HG03439 (cell line): ENCODE measurements at regions not wholly inside any gene's neighbourhood (a gene's known extent, or its start where the extent isn't known, plus 50 kb on each side); places are given as distances from the start of the nearest gene placed in this dataset.
"Not testable (repeated sequence)": the region's sequence is repeated elsewhere in the genome, so short reads cannot be mapped to it uniquely, and the experiment has no call there.

Experiments
- ATAC-seq: cut with Tn5 transposase; IDR thresholded peaks from one replicate; pipeline ENCODE4 v1.9.1; 2021; ENCODE audit warnings: mild to moderate bottlenecking, moderate library complexity; ENCODE audit not compliant: unreplicated experiment

DNA sequence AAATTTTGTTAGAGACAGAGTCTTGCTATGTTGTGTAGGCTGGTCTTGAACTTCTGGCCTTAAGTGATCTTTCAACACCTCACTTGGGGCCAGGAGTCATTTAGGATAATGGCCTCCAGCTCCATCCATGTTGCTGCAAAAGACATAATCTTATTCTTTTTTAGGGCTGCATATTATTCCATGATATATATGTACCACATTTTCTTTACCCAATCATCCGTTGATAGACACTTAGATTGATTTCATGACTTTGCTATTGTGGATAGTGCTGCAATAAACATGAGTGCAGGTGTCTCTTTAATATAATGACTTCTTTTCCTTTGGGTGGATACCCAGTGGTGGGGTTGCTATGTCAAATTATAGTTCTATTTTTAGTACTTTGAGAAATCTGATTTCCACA, 140.9 kb upstream of the LCORL start:
- ATAC-seq = no peak

DNA sequence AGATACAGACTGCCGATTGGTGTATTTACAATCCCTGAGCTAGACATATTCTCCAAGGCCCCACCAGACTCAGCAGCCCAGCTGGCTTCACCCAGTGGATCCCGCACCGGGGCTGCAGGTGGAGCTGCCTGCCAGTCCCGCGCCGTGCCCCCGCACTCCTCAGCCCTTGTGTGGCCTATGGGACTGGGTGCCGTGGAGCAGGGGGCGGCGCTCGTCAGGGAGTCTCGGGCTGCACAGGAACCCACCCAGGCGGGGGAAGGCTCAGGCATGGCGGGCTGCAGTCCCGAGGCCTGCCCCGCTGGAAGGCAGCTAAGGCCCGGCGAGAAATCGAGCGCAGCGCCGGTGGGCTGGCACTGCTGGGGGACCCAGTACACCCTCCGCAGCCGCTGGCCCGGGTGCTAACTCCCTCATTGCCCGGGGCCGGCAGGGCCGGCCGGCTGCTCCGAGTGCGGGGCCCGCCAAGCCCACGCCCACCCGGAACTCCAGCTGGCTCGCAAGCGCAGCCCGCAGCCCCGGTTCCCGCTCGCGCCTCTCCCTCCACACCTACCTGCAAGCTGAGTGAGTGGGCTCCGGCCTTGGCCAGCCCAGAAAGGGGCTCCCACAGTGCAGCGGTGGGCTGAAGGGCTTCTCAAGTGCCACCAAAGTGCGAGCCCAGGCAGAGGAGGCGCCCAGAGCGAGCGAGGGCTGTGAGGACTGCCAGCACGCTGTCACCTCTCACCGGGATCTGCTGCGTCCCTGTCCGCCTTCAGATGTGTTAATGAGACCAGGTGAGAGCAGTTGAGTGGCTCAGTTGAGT, 137.8 kb upstream of the LCORL start:
- not testable (repeated sequence) for ATAC-seq

DNA sequence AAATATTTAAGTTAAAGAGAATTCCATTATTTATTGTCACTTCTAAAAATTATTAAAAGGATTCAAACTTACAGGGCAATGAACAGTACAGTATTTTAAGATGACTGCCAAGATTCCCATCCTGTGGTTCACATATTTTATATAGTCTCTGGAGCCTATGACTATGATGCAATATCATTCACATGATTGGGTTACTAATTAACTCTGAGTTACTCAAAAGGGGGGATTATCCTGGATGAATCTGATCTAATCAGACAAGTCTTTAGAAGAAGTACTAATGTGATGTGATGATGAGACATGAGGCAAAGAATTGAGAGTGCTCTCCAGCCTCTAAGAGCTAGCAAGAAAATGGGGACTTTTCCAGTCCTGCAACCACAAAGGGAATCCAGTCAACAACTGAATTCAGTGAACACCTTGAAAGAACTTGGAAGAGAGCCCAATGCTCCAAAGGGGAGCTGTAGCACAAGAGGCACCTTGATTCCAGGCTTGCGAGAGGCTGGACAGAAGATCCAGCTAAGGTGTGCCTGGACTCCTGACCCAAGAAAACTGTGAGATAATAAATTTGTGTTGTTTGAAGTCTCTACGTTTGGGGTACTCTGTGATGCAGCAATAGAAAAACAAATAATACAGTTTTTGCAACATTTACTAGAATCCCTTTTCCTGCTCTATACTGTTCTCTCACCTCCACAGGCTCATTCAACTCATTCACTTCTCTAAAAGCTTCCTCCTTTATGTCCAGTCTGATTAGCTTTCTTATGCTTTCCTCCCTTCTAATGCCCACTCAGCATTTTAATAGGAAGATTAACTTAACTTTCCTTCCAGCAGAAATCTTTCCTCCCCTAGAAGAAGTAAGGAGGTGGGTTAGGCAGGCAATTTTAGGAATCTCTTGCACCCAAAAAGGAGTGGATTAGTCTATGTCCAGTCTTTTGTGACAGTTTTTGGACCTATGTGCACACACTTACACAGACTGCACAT, 133.8 kb upstream of the LCORL start:
- no peak for ATAC-seq

DNA sequence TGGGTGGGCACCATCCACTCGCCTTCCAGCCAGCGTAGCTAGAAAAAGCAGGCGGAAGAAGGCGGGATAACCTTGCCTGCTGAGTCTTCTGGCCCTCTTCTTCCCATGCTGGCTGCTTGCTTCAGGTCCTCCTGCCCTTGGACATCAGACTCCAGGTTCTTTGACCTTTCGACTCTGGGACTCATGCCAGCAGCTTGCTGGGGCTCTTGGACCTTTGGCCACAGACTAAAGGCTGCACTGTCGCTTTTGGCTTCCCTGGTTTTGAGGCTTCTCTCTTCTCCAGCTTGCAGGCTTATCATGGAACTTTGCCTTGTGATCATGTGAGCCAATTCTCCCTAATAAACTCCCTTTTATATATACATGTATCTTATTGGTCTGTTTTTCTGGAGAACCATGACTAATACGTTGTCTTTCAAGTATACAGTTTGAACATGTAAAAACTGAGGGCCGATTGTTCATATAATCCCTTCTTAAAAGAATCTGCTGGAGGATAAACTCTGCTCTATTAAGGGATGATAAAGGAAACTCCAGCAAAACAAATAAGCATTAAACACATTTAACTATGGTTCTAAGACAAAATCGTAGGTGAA, 116.6 kb upstream of the LCORL start:
- no peak for ATAC-seq

DNA sequence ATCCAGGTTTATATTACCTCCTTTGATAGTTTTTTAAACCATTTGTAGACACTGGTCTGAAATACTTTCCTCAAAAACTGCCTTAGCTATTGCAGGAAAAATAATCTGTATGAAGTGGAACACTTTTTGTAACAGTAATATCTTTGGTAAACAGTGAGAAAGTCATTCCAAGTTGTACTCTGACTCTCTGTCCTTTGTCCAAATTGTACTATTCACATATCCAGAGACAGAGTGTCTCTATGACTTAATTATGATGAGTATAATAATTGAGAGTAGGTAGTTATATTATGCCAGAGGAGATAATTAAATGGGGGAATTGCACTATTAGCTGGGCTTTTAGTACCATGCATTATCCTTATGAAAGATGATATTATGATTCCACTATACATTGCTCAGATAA, 112.6 kb upstream of the LCORL start:
- no peak for ATAC-seq

DNA sequence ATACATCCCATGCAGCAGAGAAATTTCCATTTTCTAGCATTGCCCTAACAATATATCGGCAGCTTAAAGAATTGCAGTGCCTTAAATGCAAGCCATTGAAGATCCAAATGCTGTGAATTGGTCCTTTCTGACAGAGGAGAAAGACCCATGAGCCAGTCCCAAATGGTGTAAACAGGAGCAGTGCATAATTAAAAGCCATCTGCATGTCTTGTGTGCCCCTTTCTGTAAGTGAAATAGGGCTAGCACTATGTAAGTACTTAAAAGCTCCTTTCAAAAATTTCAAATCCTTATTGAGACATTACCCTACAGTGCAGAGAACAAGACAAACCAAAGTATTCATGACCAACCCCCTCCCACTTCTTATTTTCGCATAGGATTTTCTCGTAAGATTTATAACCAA, 108.7 kb upstream of the LCORL start:
- no peak for ATAC-seq

DNA sequence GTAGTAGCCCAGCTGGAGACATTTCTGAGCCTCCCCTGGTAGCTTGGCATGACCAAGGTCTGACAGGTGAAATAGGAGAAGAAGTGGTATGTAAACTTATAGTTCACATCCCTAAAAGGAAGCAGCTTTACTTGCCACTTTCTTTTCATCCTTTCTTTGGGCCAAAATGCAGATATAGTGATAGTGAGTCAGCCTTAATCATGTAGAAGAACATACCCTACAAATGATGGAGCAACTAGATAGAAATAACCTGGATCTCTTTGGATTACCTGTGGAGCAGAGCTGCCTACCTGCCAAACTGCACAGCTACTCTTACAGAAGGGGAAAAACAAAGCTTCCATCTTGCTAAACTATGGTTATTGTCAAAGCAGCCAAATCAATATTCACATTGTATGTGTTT, 106.7 kb upstream of the LCORL start:
- ATAC-seq = no peak

DNA sequence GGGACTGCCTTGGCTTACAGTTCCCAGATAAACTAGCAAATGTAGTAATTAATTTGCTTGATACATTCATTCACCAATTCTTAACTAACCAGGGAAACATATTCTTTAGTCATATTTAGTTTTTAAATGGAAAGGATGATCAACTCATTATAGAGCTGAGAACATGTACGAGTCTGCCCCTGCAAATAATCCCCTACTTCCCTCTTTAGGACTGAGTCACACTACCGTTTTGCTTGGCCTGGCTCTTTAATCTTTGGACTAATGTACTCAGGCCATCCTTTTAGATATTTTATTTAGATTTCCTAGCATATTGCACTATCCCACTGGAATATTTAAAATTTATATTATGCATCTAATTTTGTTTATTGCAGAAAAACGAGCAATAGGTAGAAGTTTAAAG, 105.5 kb upstream of the LCORL start:
- ATAC-seq = no peak

DNA sequence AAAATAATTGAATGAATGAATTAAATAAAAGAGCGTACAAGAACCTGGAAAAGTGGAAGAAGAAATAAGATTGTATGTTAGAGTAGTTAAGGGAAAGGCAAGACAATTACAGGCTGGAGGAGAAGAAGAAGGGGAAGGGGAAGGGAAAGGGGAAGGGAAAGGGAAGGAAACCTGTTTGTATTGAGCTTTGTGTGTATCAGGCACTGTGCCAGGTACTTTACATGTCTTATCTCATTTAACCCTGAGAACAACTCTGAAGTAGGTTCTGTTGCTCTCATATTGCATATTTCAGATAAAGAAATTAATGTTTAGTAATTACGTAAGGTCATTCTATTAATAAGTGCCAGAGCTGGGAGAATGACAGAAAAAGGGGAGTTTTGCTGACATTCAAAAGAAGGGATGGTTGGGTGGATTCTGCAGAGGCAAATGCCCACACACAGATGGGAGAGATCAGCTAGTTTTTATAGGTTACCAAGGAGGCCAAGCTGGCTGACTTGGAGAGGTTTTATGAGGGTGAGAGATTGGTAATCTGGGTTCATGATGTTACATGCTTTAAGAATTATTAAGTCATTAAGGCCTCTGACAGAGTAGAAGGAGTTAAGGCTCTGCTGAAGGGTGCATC, 92.3 kb upstream of the LCORL start:
- no peak for ATAC-seq

DNA sequence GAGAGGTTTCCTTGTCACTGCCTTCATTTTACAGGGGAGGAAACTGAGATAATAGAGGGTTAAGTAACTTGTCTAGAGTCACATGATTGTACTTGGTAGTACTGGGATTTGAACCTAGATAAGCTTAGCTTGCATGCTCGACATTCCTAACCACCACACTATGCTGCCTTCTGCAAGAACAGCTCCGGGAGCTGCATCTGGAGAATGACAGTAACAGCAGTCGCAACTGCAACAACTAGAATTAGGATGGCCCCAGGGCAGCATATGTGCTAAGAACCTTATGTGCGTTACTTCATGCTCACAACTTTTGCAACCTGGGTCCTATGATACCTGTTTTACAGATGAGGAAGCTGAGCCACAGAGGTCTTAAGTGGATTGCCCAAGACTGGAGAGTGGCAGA, 89.5 kb upstream of the LCORL start:
- no peak for ATAC-seq

DNA sequence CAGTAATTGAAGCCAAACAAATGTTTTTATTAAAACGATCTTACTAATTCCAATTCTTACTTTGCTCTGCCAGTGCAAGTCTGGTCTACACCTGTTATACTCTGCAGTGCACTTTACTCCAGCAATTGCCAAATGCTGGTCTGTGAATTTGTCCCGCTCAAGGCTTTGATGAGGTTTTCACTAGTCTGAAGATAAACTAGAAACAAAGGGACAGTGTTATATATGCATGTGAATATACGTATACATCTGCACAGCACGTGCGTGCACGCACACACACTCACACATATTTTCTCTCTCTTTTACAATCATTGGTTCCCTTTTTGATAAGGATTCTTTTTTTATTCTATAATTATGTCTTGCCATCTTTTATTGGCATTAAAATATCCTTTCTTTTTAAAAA, 88.5 kb upstream of the LCORL start:
- ATAC-seq = no peak

DNA sequence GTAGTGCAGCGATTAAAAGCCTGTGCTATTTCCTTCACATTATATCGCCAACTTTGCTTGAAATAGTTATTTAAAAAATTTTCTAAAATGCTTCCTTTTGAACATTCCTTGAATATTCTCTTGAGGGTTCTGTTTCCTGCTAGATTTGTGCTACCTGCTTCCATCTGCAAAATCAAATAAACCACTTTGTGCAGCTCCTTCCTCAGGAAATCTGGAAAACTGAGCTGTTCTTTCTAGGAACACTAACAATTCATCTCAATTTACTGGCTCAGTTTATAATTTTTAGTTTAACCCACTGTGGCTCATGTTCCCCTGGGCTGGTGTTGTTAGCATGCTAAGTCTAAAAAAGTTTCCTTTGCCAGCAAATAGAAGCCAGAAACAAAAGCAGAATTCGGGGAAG, 88.1 kb upstream of the LCORL start:
- no peak for ATAC-seq

DNA sequence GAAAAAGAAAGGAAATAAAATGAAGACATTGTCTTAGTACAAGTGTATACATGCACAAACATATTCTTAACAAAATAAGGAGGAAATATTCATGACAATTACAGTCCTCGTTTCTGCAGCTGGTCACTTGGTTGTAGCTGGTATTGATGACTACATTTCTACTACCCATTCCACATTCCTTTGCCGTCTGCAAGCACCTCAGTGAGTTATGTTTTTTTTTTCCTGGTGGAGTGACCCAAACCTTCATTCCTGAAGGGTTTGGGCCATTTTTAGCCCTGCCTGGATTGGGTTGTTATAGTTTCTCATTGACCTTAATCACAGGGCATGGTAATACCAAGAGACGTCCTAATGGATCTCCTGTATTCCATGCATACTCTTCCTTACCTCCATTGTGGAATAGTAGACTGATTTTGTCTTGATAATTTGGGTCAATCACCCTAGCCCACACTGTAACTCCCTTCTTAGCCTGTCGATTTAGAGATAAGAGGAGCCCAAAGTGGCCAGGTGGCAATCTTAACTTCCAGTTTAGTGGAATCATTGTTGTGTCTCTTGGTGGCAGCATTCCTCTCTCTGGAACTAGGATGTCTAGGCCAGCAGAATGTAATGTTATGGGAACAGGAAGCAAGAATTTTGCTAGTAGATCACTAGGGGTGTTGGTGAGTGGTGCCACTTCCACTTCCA, 86.4 kb upstream of the LCORL start:
- ATAC-seq = not testable (repeated sequence)

DNA sequence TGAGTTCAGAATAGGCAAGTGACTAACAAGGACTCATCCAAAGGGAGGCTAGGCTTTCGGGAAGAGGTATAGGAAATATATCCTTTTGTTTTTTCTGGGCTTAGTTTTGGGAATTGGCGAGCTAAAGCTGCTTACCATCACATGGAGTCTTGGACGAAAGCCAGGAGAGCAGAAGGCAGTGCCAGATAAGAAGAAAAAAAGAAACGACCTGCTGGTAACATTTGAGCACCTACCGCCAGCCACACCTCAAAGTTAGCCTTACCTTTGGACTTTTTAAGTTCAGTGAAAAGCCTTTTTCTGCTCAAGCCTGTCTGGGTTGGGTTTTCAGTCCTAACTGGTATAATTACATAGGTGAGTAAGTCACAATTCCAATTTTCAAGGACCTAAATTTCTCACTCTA, 85.1 kb upstream of the LCORL start:
- no peak for ATAC-seq

DNA sequence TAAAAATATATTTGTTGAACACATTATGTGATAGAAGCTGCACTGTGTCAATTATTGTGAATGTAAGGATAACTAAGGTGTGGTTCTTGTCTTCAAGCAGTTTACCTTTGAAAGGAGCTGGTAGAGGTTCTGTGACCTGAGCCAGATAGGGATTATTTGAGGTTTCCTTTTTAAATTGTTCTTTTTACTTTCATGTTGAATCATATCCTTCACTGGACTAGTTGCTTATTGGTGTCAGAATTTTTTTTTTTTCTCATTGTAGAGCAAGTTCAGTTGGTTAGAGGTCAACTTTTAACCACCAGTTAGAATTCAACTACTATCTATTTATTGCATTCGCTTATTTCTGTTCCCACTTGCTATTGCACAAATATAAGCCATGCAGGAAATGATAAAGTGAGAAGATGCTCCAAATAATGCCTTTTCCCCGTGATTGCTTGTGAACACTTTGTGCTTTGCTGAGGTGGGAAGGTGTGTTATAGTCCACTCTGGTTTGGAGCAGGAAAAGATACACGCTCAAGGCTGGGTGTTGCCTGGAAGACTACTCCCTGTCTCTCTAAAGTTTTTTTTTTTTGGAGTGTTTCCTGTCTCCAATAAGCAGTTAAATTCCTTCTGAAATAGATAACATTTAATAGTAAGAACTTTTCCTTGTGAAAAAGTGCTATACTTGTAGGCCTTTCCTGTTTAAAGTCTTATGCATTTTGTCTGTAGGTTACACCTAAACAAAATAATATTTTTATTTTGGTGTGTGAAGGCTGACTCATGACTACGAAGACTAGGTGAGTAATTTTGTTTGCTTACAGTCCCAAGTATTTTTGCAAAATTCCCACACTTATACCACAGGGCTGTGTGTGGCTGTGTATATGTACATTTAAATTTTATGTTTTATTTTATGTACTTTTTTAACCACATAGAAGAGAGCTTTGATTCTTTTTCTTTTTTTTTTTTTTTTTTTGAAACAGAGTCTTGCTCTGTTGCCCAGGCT, 83.8 kb upstream of the LCORL start:
- ATAC-seq = peak; percentile 76

DNA sequence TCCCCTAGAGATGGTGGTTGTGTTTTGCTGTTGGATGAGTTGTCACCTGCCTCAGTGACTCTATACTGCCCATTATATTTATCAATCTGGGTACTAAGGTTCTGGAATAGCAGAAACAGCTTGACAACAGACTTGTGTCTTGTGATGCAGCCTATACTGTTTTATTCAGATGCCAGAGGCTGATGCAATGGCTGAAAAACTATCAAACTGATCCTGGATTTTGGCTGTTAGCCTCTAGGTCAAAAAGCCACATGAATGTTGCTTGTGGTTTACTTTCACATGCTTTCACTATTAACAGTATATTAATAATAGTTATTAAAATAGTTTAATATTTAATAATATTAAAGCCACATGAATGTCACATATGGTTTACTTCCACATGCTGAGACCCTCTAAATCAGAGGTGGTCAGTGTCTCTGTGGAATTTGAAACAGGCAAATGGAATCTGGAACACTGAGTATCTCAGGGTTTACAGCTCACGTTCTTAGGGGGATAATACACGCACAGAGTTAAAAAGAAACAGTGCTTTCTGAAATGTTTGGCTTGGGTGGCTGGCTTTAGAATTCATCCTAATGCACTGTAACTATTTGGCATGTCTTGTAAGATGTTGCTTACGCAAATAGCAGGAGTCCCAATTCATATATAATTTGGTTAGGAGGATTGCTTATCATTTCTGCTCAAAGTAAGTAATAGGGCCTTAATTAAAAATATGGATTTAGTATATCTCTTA, 82.5 kb upstream of the LCORL start:
- no peak for ATAC-seq

DNA sequence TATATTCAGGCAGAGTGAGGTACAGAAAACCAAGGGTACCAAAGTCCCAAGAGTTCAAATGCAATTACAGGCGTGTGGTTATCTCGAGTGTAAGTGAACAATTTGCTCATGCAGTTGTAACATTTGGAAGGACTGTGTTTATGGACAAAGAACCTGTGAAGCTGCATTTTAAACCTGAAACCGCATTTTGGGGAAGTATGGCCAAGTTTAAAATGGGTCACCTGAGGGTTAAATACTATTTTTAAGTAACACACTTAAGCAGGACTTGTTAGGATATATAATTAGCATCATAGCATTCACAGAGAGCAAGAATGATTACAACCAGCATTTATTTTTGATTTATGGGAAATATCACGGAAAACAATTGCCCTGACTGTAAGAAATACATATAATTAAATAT, 79.1 kb upstream of the LCORL start:
- no peak for ATAC-seq

DNA sequence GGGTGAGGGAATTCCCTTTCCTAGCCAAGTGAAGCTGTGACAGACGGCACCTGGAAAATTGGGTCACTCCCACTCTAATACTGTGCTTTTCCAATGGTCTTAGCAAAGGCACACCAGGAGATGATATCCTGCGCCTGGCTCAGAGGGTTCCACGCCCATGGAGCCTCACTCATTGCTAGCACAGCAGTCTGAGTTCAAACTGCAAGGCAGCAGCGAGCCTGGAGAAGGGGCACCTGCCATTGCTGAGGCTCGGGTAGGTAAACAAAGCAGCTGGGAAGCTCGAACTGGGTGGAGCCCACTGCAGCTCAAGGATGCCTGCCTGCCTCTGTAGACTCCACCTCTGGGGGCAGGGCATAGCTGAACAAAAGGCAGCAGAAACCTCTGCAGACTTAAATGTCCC, 68.9 kb upstream of the LCORL start:
- not testable (repeated sequence) for ATAC-seq

DNA sequence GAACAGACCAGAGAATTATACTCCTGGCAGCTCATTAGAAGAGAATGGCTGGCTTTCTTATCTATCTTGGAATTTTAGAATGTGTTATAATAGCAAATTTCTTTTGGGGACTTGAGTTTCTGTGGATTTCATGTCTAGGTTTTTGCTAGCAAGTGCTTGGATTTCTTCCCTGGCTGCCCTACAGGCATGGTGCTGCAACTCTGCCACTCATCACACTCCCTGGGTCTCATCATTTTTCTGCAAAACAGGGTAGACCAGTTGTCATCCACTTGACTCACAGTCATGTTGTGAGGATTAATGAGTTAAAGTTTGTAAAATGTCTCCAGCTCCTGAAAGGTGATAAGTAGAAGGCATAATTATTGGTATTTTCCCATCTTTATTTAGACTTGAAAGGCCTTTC, 60.7 kb upstream of the LCORL start:
- ATAC-seq = no peak
